ENCODE measurements at regions not wholly inside any gene's neighbourhood (a gene's known extent, or its start where the extent isn't known, plus 50 kb on each side); places are given as distances from the start of the nearest gene placed in this dataset.
"Not testable (repeated sequence)": the region's sequence is repeated elsewhere in the genome, so short reads cannot be mapped to it uniquely, and the experiment has no call there.

DNA sequence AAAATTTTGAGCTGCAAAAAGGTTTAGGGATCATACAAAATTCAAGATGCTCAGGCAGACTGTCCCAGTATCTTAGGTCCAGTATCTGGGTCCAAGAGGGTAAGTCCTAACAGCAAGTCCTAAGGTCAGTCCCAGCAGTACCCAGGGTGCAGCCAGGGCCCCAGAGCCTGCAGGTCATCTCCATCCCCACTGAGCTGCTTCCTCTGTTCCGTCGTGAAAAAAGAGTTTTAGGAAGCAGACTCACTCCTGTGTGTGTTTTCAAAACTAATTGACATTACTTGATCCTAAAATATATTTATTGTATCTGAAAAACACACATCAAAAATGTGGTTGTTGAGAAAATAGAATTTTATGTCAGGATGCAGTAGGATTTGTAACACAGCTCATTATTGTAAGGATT lies 69.9 kb upstream of the ALKAL2 start:
- no peaks in the 10 kb centered on the region for H3K79me2 ChIP-seq (ENCODE audit: control insufficient read depth, insufficient read depth, low read length)
- no peak overlapping the region for H2AFZ ChIP-seq (ENCODE audit: control insufficient read depth, low read depth, low read length)
- no peak overlapping the region for H3K9ac ChIP-seq (ENCODE audit: control insufficient read depth, insufficient read depth, low read length)
- H3K27ac ChIP-seq (ENCODE audit: control insufficient read depth, insufficient read depth): no peak overlapping the region
- ATAC-seq (no peak), DNase-seq (ENCODE audit: low read depth, low spot score) (no peak), FAIRE-seq (no peak)
- no peak overlapping the region for H3K4me3 ChIP-seq
- RAD21 ChIA-PET (ENCODE audit: unreplicated experiment): no interaction called here
- no peak overlapping the region for H3K4me2 ChIP-seq (ENCODE audit: control insufficient read depth, insufficient read depth)
- SMC1A ChIA-PET (ENCODE audit: uncharacterized antibody, unreplicated experiment): interaction anchor here (0.6 kb wide), 1 partner anchor 23 kb away, joined by 4 read pairs; no protein-coding TSS in a partner anchor
- 39% methylated on average over 2 of the region's 2 CpGs for WGBS (ENCODE audit: insufficient coverage, insufficient replicate concordance, low lambda C conversion rate, missing lambda C conversion rate)
- no TSS peak for BruUV-seq (replicated peaks)
- TF ChIP-seq DPF2 (IDR thresholded peaks at IDR 0.05) (no peak), ZNF24 (IDR thresholded peaks at IDR 0.05) (no peak), KLF5 (IDR thresholded peaks at IDR 0.05; ENCODE audit: partially characterized antibody) (no peak), NRF1 (conservative IDR thresholded peaks at IDR 0.05; ENCODE audit: low read depth, low read length) (no peak), CBFB (IDR thresholded peaks at IDR 0.05; ENCODE audit: low read depth) (no peak), JUNB (IDR thresholded peaks at IDR 0.05) (no peak), SIX5 (IDR thresholded peaks at IDR 0.05; ENCODE audit: low read depth, low read length, severe bottlenecking) (no peak), ZSCAN29 (IDR thresholded peaks at IDR 0.05) (no peak), CEBPZ (IDR thresholded peaks at IDR 0.05; ENCODE audit: low read depth, low read length) (no peak), POU2F2 (IDR thresholded peaks at IDR 0.05; ENCODE audit: borderline replicate concordance, low read depth, low read length) (no peak), HDAC2 (IDR thresholded peaks at IDR 0.05) (no peak), CHD4 (IDR thresholded peaks at IDR 0.05) (no peak)
- TF ChIP-seq, protein P1, sequence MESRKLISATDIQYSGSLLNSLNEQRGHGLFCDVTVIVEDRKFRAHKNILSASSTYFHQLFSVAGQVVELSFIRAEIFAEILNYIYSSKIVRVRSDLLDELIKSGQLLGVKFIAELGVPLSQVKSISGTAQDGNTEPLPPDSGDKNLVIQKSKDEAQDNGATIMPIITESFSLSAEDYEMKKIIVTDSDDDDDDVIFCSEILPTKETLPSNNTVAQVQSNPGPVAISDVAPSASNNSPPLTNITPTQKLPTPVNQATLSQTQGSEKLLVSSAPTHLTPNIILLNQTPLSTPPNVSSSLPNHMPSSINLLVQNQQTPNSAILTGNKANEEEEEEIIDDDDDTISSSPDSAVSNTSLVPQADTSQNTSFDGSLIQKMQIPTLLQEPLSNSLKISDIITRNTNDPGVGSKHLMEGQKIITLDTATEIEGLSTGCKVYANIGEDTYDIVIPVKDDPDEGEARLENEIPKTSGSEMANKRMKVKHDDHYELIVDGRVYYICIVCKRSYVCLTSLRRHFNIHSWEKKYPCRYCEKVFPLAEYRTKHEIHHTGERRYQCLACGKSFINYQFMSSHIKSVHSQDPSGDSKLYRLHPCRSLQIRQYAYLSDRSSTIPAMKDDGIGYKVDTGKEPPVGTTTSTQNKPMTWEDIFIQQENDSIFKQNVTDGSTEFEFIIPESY (IDR thresholded peaks at IDR 0.05): no peak
- no peaks in the 10 kb centered on the region for H4K20me1 ChIP-seq (ENCODE audit: control insufficient read depth, insufficient read depth)
- no peaks in the 10 kb centered on the region for H3K4me1 ChIP-seq (ENCODE audit: control insufficient read depth, insufficient read depth, low read length)
- CTCF ChIA-PET: no interaction called here
- H3K9me3 ChIP-seq (replicated peaks; ENCODE audit: control insufficient read depth, insufficient read depth, low read length): no peaks in the 10 kb centered on the region; the same call in 2 of the 3 replicates
- POLR2A ChIA-PET: no interaction called here
- in situ Hi-C loops (cut with MboI) (no loop called here), intact Hi-C loops (cut with micrococcal nuclease; ENCODE audit: unreplicated experiment) (no loop called here)
- no peaks in the 10 kb centered on the region for H3K27me3 ChIP-seq (replicated peaks in 1 of 2; ENCODE audit: control insufficient read depth in 2 of 2, insufficient read depth in 2 of 2, low read length in 1 of 2)
- no peaks in the 10 kb centered on the region for H3K36me3 ChIP-seq (ENCODE audit: control insufficient read depth in 2 of 2, insufficient read depth in 2 of 2, low read length in 1 of 2)

DNA sequence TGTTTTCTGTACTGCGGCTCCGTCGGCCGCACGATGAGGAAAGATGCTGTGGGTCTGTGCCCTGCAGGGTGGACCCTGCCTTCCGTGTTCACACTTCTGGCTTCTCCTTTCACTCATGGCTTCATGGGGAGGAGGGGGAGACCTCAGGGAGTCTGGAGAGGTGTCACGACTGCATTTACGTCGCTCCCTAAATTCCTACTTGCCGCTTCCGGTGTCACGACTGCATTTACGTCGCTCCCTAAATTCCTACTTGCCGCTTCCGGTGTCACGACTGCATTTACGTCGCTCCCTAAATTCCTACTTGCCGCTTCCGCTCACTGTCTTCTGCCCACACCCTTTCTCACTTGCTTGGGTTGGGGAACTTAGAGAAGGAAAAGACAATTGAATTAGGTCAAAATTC lies 68.4 kb upstream of the ALKAL2 start:
- in situ Hi-C loops (cut with MboI); BruUV-seq (replicated peaks); H3K9me3 ChIP-seq (replicated peaks; ENCODE audit: control insufficient read depth, insufficient read depth, low read length); SMC1A ChIA-PET (ENCODE audit: uncharacterized antibody, unreplicated experiment); POLR2A ChIA-PET; H3K36me3 ChIP-seq (ENCODE audit: control insufficient read depth in 2 of 2, insufficient read depth in 2 of 2, low read length in 1 of 2); H3K4me1 ChIP-seq (ENCODE audit: control insufficient read depth, insufficient read depth, low read length); H3K27ac ChIP-seq (ENCODE audit: control insufficient read depth, insufficient read depth); H4K20me1 ChIP-seq (ENCODE audit: control insufficient read depth, insufficient read depth); H2AFZ ChIP-seq (ENCODE audit: control insufficient read depth, low read depth, low read length); H3K79me2 ChIP-seq (ENCODE audit: control insufficient read depth, insufficient read depth, low read length); RAD21 ChIA-PET (ENCODE audit: unreplicated experiment); H3K27me3 ChIP-seq (replicated peaks in 1 of 2; ENCODE audit: control insufficient read depth in 2 of 2, insufficient read depth in 2 of 2, low read length in 1 of 2); H3K4me2 ChIP-seq (ENCODE audit: control insufficient read depth, insufficient read depth); H3K4me3 ChIP-seq; CTCF ChIA-PET; DNase-seq (ENCODE audit: low read depth, low spot score); ATAC-seq; intact Hi-C loops (cut with micrococcal nuclease; ENCODE audit: unreplicated experiment); FAIRE-seq; H3K9ac ChIP-seq (ENCODE audit: control insufficient read depth, insufficient read depth, low read length): not testable (repeated sequence)
- WGBS (ENCODE audit: insufficient coverage, insufficient replicate concordance, low lambda C conversion rate, missing lambda C conversion rate): 87% methylated on average over 19 of the region's 21 CpGs

Data from GM12878 (cell line).